ENCODE measurements at regions not wholly inside any gene's neighbourhood (a gene's known extent, or its start where the extent isn't known, plus 50 kb on each side); places are given as distances from the start of the nearest gene placed in this dataset.

GRCh38 chr13:62057286-62057685 is 641.6 kb upstream of the PCDH20 start:
- no peak for TF ChIP-seq CTCF (IDR thresholded peaks at IDR 0.05; ENCODE audit: low read depth, low read length)
- no peak for TF ChIP-seq EZH2phosphoT487 (IDR thresholded peaks at IDR 0.05; ENCODE audit: low read depth)
